Fibroblast of the aortic adventitia (primary cell): ENCODE measurements at regions not wholly inside any gene's neighbourhood (a gene's known extent, or its start where the extent isn't known, plus 50 kb on each side); places are given as distances from the start of the nearest gene placed in this dataset.

Source experiments
- DNase-seq: peaks from one replicate; pipeline ENCODE4 v3.0.0-alpha.2; 2010; ENCODE audit warnings: low read depth
- H3K4me3 ChIP-seq: 2 replicates; pipeline ENCODE4 v1.5.1; 2011; ENCODE audit warnings: low read depth, mild to moderate bottlenecking, control low read depth, low read length, moderate library complexity
- CTCF ChIP-seq: IDR thresholded peaks from 2 replicates; pipeline ENCODE4 v1.5.1; 2011; ENCODE audit warnings: mild to moderate bottlenecking, low read length, control low read depth, inconsistent platforms; ENCODE audit not compliant: insufficient read depth

DNA sequence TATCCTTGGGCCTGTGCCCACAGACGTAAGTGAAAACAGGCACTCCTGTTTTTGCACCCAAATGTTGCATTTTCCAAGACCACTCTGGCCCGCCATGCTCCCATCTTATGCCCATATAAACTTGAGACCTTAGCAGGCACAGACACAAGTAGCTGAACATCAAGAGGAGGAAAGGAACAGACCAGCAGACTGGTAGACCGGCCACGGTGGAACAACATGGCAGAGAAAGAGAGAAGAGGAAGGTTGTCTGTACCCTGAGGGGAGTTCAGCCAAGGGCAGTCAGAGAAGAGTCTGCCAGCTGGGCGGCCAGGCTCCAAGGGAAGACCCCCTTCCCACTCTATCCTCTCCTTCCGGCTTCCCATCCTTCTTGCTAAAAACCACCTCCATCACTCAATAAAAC is 85.3 kb downstream of the GPR37 start:
- no peak for DNase-seq
- TF ChIP-seq CTCF = no peak
- H3K4me3 ChIP-seq = no peak overlapping the region

DNA sequence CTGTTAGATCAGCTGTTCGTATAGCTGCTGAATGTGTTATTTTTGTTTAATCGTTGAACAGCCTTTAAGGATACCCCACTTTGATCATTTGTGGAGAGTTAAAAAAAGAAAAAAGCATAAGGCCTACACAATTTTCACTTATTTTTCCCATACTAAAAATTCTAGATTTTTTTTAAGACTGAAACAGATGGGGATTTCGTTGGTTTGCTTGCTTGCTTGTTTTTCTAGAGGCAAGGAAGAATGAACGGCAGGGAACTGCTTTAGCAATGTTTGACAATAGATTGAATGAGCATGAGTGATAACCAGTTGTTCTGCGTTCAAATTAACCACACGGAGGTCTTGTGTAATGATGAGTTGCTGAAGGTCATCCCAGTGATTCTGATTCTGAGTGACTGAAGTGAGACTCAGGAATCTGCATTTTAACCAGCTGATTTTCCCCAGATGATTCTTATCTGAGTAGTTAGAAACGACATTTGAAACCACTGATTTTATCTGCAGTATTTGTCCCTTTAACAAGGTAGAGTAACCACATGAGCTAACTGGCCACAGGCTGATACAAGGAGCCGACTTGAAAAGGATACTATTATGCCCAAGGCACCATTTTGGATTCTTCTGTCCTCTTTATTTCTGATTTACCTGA is 85.9 kb downstream of the GPR37 start:
- H3K4me3 ChIP-seq = no peak overlapping the region
- no peak for TF ChIP-seq CTCF
- DNase-seq = no peak

- DNase-seq = no peak
- no peak overlapping the region for H3K4me3 ChIP-seq
- TF ChIP-seq CTCF = no peak
Observed at GRCh38 chr7:124679146-124679545, 86.4 kb downstream of the GPR37 start.

DNA sequence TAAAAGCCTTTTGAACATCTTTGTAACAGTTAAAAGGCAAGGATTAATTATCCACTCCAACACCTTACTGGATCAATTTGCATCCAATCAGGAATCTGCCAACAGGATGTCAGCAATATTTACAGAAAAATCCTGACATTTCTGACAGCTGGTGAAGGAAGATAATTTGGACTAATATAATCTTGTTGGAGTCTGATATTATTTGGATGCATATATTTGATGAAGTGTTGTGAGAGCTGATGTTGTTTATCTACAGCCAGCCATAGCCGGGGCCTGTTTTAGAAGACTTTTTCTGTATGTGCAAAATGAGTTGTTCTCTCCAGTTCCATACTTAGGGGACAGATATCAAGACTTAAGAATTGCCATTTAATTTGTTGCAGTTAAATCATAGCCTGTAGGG is 91.1 kb downstream of the GPR37 start:
- TF ChIP-seq CTCF = no peak

DNA sequence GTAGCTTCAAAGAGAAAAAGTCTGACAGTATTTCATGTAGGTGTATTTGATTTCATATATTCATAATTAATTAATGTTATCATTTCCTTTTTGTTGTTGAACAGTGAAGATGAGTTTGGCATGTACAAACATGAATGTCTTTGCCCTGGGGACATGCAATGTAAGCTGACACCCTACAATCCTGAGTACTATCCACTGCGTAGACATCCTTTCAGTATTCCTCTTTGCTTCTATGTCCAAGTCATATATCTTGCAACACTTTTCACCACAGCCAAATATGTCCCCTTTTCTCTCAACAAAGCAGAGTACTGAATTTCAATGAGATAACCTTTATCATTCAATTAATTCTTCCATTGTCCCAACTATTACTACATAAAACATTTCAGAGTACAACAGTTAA is 93.6 kb downstream of the GPR37 start:
- no peak overlapping the region for H3K4me3 ChIP-seq
- no peak for DNase-seq
- no peak for TF ChIP-seq CTCF

More for the DNA sequence above, 91.1 kb downstream of the GPR37 start:
- no peak for DNase-seq
- no peak overlapping the region for H3K4me3 ChIP-seq

DNA sequence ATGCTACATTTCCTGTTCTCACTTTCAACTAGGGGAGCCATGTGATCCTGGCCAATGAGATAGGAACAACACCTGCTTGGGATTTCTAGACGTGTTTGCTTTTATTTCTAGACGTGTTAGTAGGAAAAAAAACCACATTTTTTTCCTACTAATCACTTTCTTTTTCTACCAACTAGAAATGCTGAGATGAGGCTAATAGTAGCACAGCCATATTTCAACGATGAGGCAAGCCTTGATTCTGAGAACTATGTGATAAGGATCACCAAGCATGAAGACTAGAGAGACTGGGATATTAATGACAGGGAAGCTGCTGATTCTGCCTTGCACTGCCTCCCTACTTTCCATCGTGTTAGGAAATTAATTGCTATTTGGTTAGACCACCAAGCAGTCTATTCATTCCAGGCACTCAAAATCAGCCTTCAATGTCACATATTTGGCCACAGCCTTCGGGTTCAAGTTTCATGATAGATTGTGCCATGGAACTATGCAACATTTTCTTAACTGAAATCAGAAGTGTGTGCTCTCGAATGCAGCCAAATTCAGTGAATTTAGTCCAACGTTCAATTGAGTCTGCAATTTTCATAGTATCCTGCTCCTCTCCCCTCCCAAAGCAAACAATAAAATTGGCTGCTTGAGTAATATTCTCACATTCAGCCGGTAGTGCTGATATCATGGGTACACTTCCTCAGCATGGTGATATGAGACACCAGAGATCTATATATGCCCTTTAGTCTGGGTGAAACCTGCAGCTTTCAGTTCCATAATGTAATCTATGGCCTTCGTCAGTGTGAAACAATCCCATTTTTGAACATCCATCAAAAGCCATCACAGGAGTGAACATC is 98.1 kb downstream of the GPR37 start:
- DNase-seq = peak; percentile 5
- TF ChIP-seq CTCF = no peak
- no peak overlapping the region for H3K4me3 ChIP-seq
